Upper lobe of right lung (tissue), 1 donor: ENCODE measurements at regions not wholly inside any gene's neighbourhood (a gene's known extent, or its start where the extent isn't known, plus 50 kb on each side); places are given as distances from the start of the nearest gene placed in this dataset.

ENCODE experiments used
- ATAC-seq: fragments of 200-7000 bp; cut with Tn5 transposase; one replicate; pipeline ENCODE4 v1.9.1; 2020; ENCODE audit warnings: mild to moderate bottlenecking, moderate library complexity
- DNase-seq: peaks from one replicate; pipeline ENCODE4 v3.0.0-alpha.2; 2020
- H3K27ac ChIP-seq: fragments of 200-600 bp; one replicate; pipeline ENCODE4 v1.8.0; 2022
- H3K27me3 ChIP-seq: fragments of 200-600 bp; one replicate; pipeline ENCODE4 v1.8.0; 2022; ENCODE audit warnings: mild to moderate bottlenecking
- H3K36me3 ChIP-seq: fragments of 200-600 bp; one replicate; pipeline ENCODE4 v1.8.0; 2022
- H3K4me1 ChIP-seq: fragments of 200-600 bp; one replicate; pipeline ENCODE4 v1.8.0; 2022
- H3K4me3 ChIP-seq: fragments of 200-600 bp; one replicate; pipeline ENCODE4 v1.8.0; 2022; ENCODE audit warnings: mild to moderate bottlenecking
- H3K9me3 ChIP-seq: fragments of 200-600 bp; one replicate; pipeline ENCODE4 v1.8.0; 2022
- CTCF ChIP-seq: fragments of 200-600 bp; IDR thresholded peaks from one replicate; pipeline ENCODE4 v1.8.0; 2022; ENCODE audit warnings: antibody characterized with exemption
- intact Hi-C: fragments of 100-400 bp; cut with DNase I; formaldehyde crosslinking; loops from one replicate; pipeline ENCODE4 v1.11.0; 2022
- donor health status: DM: no; HTN: yes; CAD: no; lungs with severe emphysema.

GRCh38 chr2:183866666-183867065 lies 731.7 kb upstream of the ZNF804A start:
- H3K9me3 ChIP-seq: no peaks in the 10 kb centered on the region
- no peaks in the 10 kb centered on the region for H3K27me3 ChIP-seq
- intact Hi-C loops: no loop called here
- H3K4me3 ChIP-seq: no peak overlapping the region
- H3K4me1 ChIP-seq: no peaks in the 10 kb centered on the region
- H3K27ac ChIP-seq: no peak overlapping the region
- no peaks in the 10 kb centered on the region for H3K36me3 ChIP-seq
- DNase-seq (no peak), ATAC-seq (no peak)
- no peak for TF ChIP-seq CTCF

- Histone ChIP-seq H3K27ac (no peak overlapping the region), H3K36me3 (no peaks in the 10 kb centered on the region), H3K4me1 (no peaks in the 10 kb centered on the region), H3K27me3 (no peaks in the 10 kb centered on the region), H3K4me3 (no peak overlapping the region), H3K9me3 (no peaks in the 10 kb centered on the region)
- TF ChIP-seq CTCF: no peak
- ATAC-seq (no peak), DNase-seq (no peak)
- intact Hi-C loops: no loop called here
Measured at GRCh38 chr2:183867206-183867605, 731.1 kb upstream of the ZNF804A start.

GRCh38 chr2:183868153-183868552 lies 730.2 kb upstream of the ZNF804A start:
- no peak for TF ChIP-seq CTCF
- ATAC-seq (no peak), DNase-seq (no peak)
- Histone ChIP-seq H3K4me1 (no peaks in the 10 kb centered on the region), H3K36me3 (no peaks in the 10 kb centered on the region), H3K27me3 (no peaks in the 10 kb centered on the region), H3K4me3 (no peak overlapping the region), H3K27ac (no peak overlapping the region), H3K9me3 (no peaks in the 10 kb centered on the region)
- intact Hi-C loops: no loop called here

- DNase-seq (no peak), ATAC-seq (no peak)
- Histone ChIP-seq H3K4me3 (no peak overlapping the region), H3K9me3 (no peaks in the 10 kb centered on the region), H3K4me1 (no peaks in the 10 kb centered on the region), H3K27me3 (no peaks in the 10 kb centered on the region), H3K36me3 (no peaks in the 10 kb centered on the region), H3K27ac (no peak overlapping the region)
- TF ChIP-seq CTCF: no peak
- intact Hi-C loops: no loop called here
Measured at GRCh38 chr2:183868707-183869106, 729.6 kb upstream of the ZNF804A start.

- intact Hi-C loops: no loop called here
- no peaks in the 10 kb centered on the region for H3K36me3 ChIP-seq
- no peak overlapping the region for H3K27ac ChIP-seq
- H3K9me3 ChIP-seq: no peaks in the 10 kb centered on the region
- no peaks in the 10 kb centered on the region for H3K4me1 ChIP-seq
- no peaks in the 10 kb centered on the region for H3K27me3 ChIP-seq
- ATAC-seq (no peak), DNase-seq (no peak)
- no peak for TF ChIP-seq CTCF
- H3K4me3 ChIP-seq: no peak overlapping the region
Measured at GRCh38 chr2:183872131-183872530, 726.2 kb upstream of the ZNF804A start.

- Histone ChIP-seq H3K4me1 (no peaks in the 10 kb centered on the region), H3K27me3 (no peaks in the 10 kb centered on the region), H3K27ac (no peak overlapping the region), H3K9me3 (no peaks in the 10 kb centered on the region), H3K36me3 (no peaks in the 10 kb centered on the region), H3K4me3 (no peak overlapping the region)
- DNase-seq: no peak
- no peak for ATAC-seq
- intact Hi-C loops: no loop called here
- TF ChIP-seq CTCF: no peak
Measured at GRCh38 chr2:183881978-183882377, 716.4 kb upstream of the ZNF804A start.
